ENCODE measurements at regions not wholly inside any gene's neighbourhood (a gene's known extent, or its start where the extent isn't known, plus 50 kb on each side); places are given as distances from the start of the nearest gene placed in this dataset.
A peak's percentile ranks its signal among the peaks of the same experiment; 100 is the strongest.
"Not testable (repeated sequence)": the region's sequence is repeated elsewhere in the genome, so short reads cannot be mapped to it uniquely, and the experiment has no call there.

DNA sequence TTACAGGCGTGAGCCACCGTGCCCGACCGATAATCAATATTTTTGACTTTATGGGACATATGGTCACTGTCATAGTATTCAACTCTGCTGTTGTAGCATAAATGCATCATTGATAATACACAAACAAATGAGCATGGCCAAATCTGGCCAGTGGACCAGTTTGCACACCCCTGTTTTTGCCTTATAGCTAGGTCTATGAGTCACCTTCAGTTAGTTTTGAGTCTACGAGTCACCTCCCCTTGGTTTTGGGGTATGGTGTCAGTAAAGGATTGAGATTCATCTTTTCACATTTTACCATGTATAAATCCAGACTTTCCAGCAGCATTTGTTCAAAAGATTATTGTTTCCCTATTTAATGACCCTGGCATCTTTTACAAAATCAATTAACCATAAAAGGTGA, 362.5 kb upstream of the NRP1 start:
- Histone ChIP-seq H3F3A (ENCODE audit: insufficient read depth) (peaks cover 5% of the 10 kb centered on the region; the same call in 1 of the 2 replicates), H3K9me3 (ENCODE audit: low read depth) (no peaks in the 10 kb centered on the region), H3K79me2 (ENCODE audit: insufficient read depth) (no peaks in the 10 kb centered on the region), H3K27ac (no peak overlapping the region), H3K36me3 (ENCODE audit: low read depth) (no peaks in the 10 kb centered on the region), H3K4me3 (no peak overlapping the region), H3K27me3 (replicated peaks; ENCODE audit: insufficient read depth) (no peaks in the 10 kb centered on the region), H4K20me1 (ENCODE audit: insufficient read depth) (no peaks in the 10 kb centered on the region), H3K4me2 (ENCODE audit: unreplicated experiment) (no peak overlapping the region), H3K4me1 (ENCODE audit: insufficient read depth) (no peaks in the 10 kb centered on the region), H3K9ac (no peak overlapping the region), H2AFZ (no peak overlapping the region), H3K9me2 (ENCODE audit: insufficient read depth) (no peaks in the 10 kb centered on the region)
- DNase-seq, result peak; percentile 57
- TF ChIP-seq EZH2phosphoT487 (IDR thresholded peaks at IDR 0.05; ENCODE audit: insufficient read depth, low read depth), result no peak
- TF ChIP-seq EZH2 (IDR thresholded peaks at IDR 0.05; ENCODE audit: insufficient read depth, poor library complexity, severe bottlenecking), result no peak
- WGBS, 2 experiments (ENCODE audit: low coverage in 1 of 2, low lambda C conversion rate in 2 of 2, missing lambda C conversion rate in 2 of 2), result 96 to 97% methylated on average over 5 of the region's 5 CpGs
- in situ Hi-C loops (cut with MboI), result no loop called here

- Histone ChIP-seq H3K27me3 (replicated peaks; ENCODE audit: insufficient read depth) (no peaks in the 10 kb centered on the region), H3K9me2 (ENCODE audit: insufficient read depth) (no peaks in the 10 kb centered on the region), H2AFZ (no peak overlapping the region), H3K4me2 (ENCODE audit: unreplicated experiment) (no peak overlapping the region), H4K20me1 (ENCODE audit: insufficient read depth) (no peaks in the 10 kb centered on the region), H3K27ac (no peak overlapping the region), H3K9ac (no peak overlapping the region), H3K9me3 (ENCODE audit: low read depth) (no peaks in the 10 kb centered on the region), H3K4me3 (no peak overlapping the region), H3F3A (ENCODE audit: insufficient read depth) (peaks cover 5% of the 10 kb centered on the region; the same call in 1 of the 2 replicates), H3K79me2 (ENCODE audit: insufficient read depth) (no peaks in the 10 kb centered on the region), H3K36me3 (ENCODE audit: low read depth) (no peaks in the 10 kb centered on the region), H3K4me1 (ENCODE audit: insufficient read depth) (no peaks in the 10 kb centered on the region)
- TF ChIP-seq EZH2phosphoT487 (IDR thresholded peaks at IDR 0.05; ENCODE audit: insufficient read depth, low read depth), result no peak
- TF ChIP-seq EZH2 (IDR thresholded peaks at IDR 0.05; ENCODE audit: insufficient read depth, poor library complexity, severe bottlenecking), result no peak
- WGBS, 2 experiments (ENCODE audit: low coverage in 1 of 2, low lambda C conversion rate in 2 of 2, missing lambda C conversion rate in 2 of 2), result 88 to 90% methylated on average over 5 of the region's 5 CpGs
- no peak for DNase-seq
- in situ Hi-C loops (cut with MboI), result no loop called here
Observed at GRCh38 chr10:33695536-33695935, 361.1 kb upstream of the NRP1 start.

GRCh38 chr10:33690536-33690935, 356.1 kb upstream of the NRP1 start:
- H3K4me3 ChIP-seq; H3K27ac ChIP-seq; H3K36me3 ChIP-seq (ENCODE audit: low read depth); H3K9me2 ChIP-seq (ENCODE audit: insufficient read depth); H3K27me3 ChIP-seq (replicated peaks; ENCODE audit: insufficient read depth); H3K9ac ChIP-seq; H3K4me2 ChIP-seq (ENCODE audit: unreplicated experiment); H3K79me2 ChIP-seq (ENCODE audit: insufficient read depth); H3K4me1 ChIP-seq (ENCODE audit: insufficient read depth); in situ Hi-C loops (cut with MboI); DNase-seq; H3F3A ChIP-seq (ENCODE audit: insufficient read depth); H4K20me1 ChIP-seq (ENCODE audit: insufficient read depth); H3K9me3 ChIP-seq (ENCODE audit: low read depth); H2AFZ ChIP-seq: not testable (repeated sequence)
- 90 to 94% methylated on average over 2 of the region's 2 CpGs for WGBS, 2 experiments (ENCODE audit: low coverage in 1 of 2, low lambda C conversion rate in 2 of 2, missing lambda C conversion rate in 2 of 2)

DNA sequence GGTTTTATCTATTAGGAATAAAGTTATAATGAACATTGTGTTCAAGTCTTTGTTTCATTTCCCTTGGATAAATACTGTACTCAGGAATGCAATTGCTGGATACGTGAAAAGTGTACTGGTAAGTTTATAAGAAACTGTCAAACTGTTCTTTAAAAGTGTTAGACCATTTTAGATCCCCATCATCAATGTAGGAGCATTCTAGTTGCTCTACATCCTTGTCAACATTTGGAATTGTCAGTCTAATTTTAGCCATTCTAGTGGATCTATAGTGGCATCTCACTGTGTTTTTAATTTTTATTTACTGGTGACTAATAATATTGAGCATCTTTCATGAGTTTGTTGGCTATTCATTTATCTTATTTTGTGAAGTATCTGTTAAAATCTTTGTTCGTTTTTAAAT, 354.0 kb upstream of the NRP1 start:
- peaks cover 6% of the 10 kb centered on the region for H3K4me1 ChIP-seq (ENCODE audit: insufficient read depth)
- H3F3A ChIP-seq (ENCODE audit: insufficient read depth), result no peaks in the 10 kb centered on the region
- WGBS, 2 experiments (ENCODE audit: low coverage in 1 of 2, low lambda C conversion rate in 2 of 2, missing lambda C conversion rate in 2 of 2), result 74 to 87% methylated on average over 2 of the region's 2 CpGs
- H2AFZ ChIP-seq, result no peak overlapping the region
- H3K4me2 ChIP-seq (ENCODE audit: unreplicated experiment), result no peak overlapping the region
- no peaks in the 10 kb centered on the region for H3K36me3 ChIP-seq (ENCODE audit: low read depth)
- no peaks in the 10 kb centered on the region for H3K27me3 ChIP-seq (replicated peaks; ENCODE audit: insufficient read depth)
- H4K20me1 ChIP-seq (ENCODE audit: insufficient read depth), result no peaks in the 10 kb centered on the region
- H3K9ac ChIP-seq, result no peak overlapping the region
- TF ChIP-seq EZH2phosphoT487 (IDR thresholded peaks at IDR 0.05; ENCODE audit: insufficient read depth, low read depth) (no peak), EZH2 (IDR thresholded peaks at IDR 0.05; ENCODE audit: insufficient read depth, poor library complexity, severe bottlenecking) (no peak)
- no peak for DNase-seq
- no peaks in the 10 kb centered on the region for H3K79me2 ChIP-seq (ENCODE audit: insufficient read depth)
- in situ Hi-C loops (cut with MboI), result no loop called here
- no peak overlapping the region for H3K4me3 ChIP-seq
- H3K9me2 ChIP-seq (ENCODE audit: insufficient read depth), result no peaks in the 10 kb centered on the region
- no peak overlapping the region for H3K27ac ChIP-seq
- no peaks in the 10 kb centered on the region for H3K9me3 ChIP-seq (ENCODE audit: low read depth)

DNA sequence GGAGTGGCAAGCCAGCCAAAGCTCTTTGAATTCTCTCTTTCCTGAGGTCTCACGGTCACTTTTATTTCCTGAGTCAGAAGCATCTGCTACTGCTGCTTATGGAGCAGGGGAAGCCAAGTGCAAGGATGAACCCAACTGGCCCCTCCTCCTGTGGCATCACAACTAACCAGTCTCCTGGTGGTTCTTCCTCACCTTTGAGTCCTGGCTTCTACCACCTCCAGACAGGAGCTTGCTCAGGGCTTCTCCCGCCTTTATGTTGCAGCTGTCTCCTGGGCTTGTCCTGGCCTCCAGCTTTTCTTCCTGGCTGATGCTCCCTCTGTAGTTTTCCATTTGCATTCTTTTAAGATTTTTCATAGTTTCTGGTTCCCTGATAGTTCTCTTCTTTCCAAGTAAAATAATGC, 349.7 kb upstream of the NRP1 start:
- TF ChIP-seq EZH2 (IDR thresholded peaks at IDR 0.05; ENCODE audit: insufficient read depth, poor library complexity, severe bottlenecking) (no peak), EZH2phosphoT487 (IDR thresholded peaks at IDR 0.05; ENCODE audit: insufficient read depth, low read depth) (no peak)
- H3K4me2 ChIP-seq (ENCODE audit: unreplicated experiment), result no peak overlapping the region
- no peaks in the 10 kb centered on the region for H3K36me3 ChIP-seq (ENCODE audit: low read depth)
- no peaks in the 10 kb centered on the region for H3F3A ChIP-seq (ENCODE audit: insufficient read depth)
- no peaks in the 10 kb centered on the region for H4K20me1 ChIP-seq (ENCODE audit: insufficient read depth)
- no peaks in the 10 kb centered on the region for H3K79me2 ChIP-seq (ENCODE audit: insufficient read depth)
- H2AFZ ChIP-seq, result 0 out of 2 replicates have a peak overlapping the region, but pooled peaks have one; percentile 19
- no peak overlapping the region for H3K4me3 ChIP-seq
- H3K9ac ChIP-seq, result no peak overlapping the region
- peak; percentile 39 for DNase-seq
- H3K4me1 ChIP-seq (ENCODE audit: insufficient read depth), result peaks cover 6% of the 10 kb centered on the region
- no peaks in the 10 kb centered on the region for H3K9me3 ChIP-seq (ENCODE audit: low read depth)
- in situ Hi-C loops (cut with MboI), result no loop called here
- H3K9me2 ChIP-seq (ENCODE audit: insufficient read depth), result no peaks in the 10 kb centered on the region
- H3K27me3 ChIP-seq (replicated peaks; ENCODE audit: insufficient read depth), result no peaks in the 10 kb centered on the region
- 46 to 61% methylated on average over 2 of the region's 2 CpGs for WGBS, 2 experiments (ENCODE audit: low coverage in 1 of 2, low lambda C conversion rate in 2 of 2, missing lambda C conversion rate in 2 of 2)
- no peak overlapping the region for H3K27ac ChIP-seq
